ENCODE measurements at regions not wholly inside any gene's neighbourhood (a gene's known extent, or its start where the extent isn't known, plus 50 kb on each side); places are given as distances from the start of the nearest gene placed in this dataset.

- ChIA-PET CTCF (no interaction called here), POLR2A (no interaction called here)
- ATAC-seq (replicated peaks in 1 of 4) (no peak), DNase-seq (no peak)
- no peak overlapping the region for H3K4me3 ChIP-seq (ENCODE audit: control insufficient read depth in 1 of 2, extremely low read depth in 1 of 2, low read length in 1 of 2)
- H3K27me3 Mint-ChIP-seq, result peaks cover 2 to 7% of the 10 kb centered on the region in 2 donors
- no peaks in the 10 kb centered on the region for H3K36me3 Mint-ChIP-seq
- no peak overlapping the region for H3K27ac ChIP-seq (ENCODE audit: low read length)
- H3K9me3 ChIP-seq, result no peaks in the 10 kb centered on the region
- no peaks in the 10 kb centered on the region for H3K4me1 ChIP-seq (ENCODE audit: control insufficient read depth in 1 of 2, extremely low read depth in 1 of 2, insufficient read depth in 2 of 2, low read length in 2 of 2)
- H3K36me3 ChIP-seq (ENCODE audit: control insufficient read depth in 2 of 2, extremely low read depth in 1 of 2, insufficient read depth in 1 of 2, low read length in 1 of 2), result no peaks in the 10 kb centered on the region
- no peak overlapping the region for H3K27ac Mint-ChIP-seq
- peaks cover 0 to 23% of the 10 kb centered on the region in 2 experiments for H3K27me3 ChIP-seq (replicated peaks in 1 of 2; ENCODE audit: control insufficient read depth in 2 of 2, extremely low read depth in 1 of 2, insufficient read depth in 2 of 2, low read length in 1 of 2)
- no peak overlapping the region for H3K4me3 Mint-ChIP-seq
- WGBS (ENCODE audit: insufficient coverage), result 87% methylated on average over 3 of the region's 7 CpGs
- H3K9me3 Mint-ChIP-seq, result no peaks in the 10 kb centered on the region
- no peaks in the 10 kb centered on the region for H3K4me1 Mint-ChIP-seq
These were observed 314.2 kb upstream of the CCL2 start for GRCh38 chr17:33940769-33941370.

- peaks cover 2 to 7% of the 10 kb centered on the region in 2 donors for H3K27me3 Mint-ChIP-seq
- no peaks in the 10 kb centered on the region for H3K4me1 Mint-ChIP-seq
- POLR2A ChIA-PET, result no interaction called here
These were observed 313.3 kb upstream of the CCL2 start for GRCh38 chr17:33941744-33942143.

GRCh38 chr17:33942414-33942813, 312.7 kb upstream of the CCL2 start:
- ChIA-PET CTCF (no interaction called here), POLR2A (no interaction called here)
- peaks cover 2 to 7% of the 10 kb centered on the region in 2 donors for H3K27me3 Mint-ChIP-seq
- Histone ChIP-seq H3K27me3 (replicated peaks in 1 of 2; ENCODE audit: control insufficient read depth in 2 of 2, extremely low read depth in 1 of 2, insufficient read depth in 2 of 2, low read length in 1 of 2) (peaks cover 0 to 16% of the 10 kb centered on the region in 2 experiments), H3K4me3 (ENCODE audit: control insufficient read depth in 1 of 2, extremely low read depth in 1 of 2, low read length in 1 of 2) (no peak overlapping the region), H3K27ac (ENCODE audit: low read length) (no peak overlapping the region), H3K9me3 (no peaks in the 10 kb centered on the region), H3K4me1 (ENCODE audit: control insufficient read depth in 1 of 2, extremely low read depth in 1 of 2, insufficient read depth in 2 of 2, low read length in 2 of 2) (no peaks in the 10 kb centered on the region), H3K36me3 (ENCODE audit: control insufficient read depth in 2 of 2, extremely low read depth in 1 of 2, insufficient read depth in 1 of 2, low read length in 1 of 2) (no peaks in the 10 kb centered on the region)
- 28% methylated on average over 2 of the region's 4 CpGs for WGBS (ENCODE audit: insufficient coverage)
- no peak overlapping the region for H3K27ac Mint-ChIP-seq
- no peaks in the 10 kb centered on the region for H3K4me1 Mint-ChIP-seq
- ATAC-seq (replicated peaks in 1 of 4) (no peak), DNase-seq (no peak)
- H3K4me3 Mint-ChIP-seq, result no peak overlapping the region
- H3K36me3 Mint-ChIP-seq, result no peaks in the 10 kb centered on the region
- no peaks in the 10 kb centered on the region for H3K9me3 Mint-ChIP-seq

More at GRCh38 chr17:33941744-33942143, 313.3 kb upstream of the CCL2 start:
- H3K36me3 Mint-ChIP-seq, result no peaks in the 10 kb centered on the region
- no peak overlapping the region for H3K4me3 Mint-ChIP-seq
- Histone ChIP-seq H3K36me3 (ENCODE audit: control insufficient read depth in 2 of 2, extremely low read depth in 1 of 2, insufficient read depth in 1 of 2, low read length in 1 of 2) (no peaks in the 10 kb centered on the region), H3K9me3 (no peaks in the 10 kb centered on the region), H3K4me3 (ENCODE audit: control insufficient read depth in 1 of 2, extremely low read depth in 1 of 2, low read length in 1 of 2) (no peak overlapping the region), H3K27ac (ENCODE audit: low read length) (no peak overlapping the region), H3K4me1 (ENCODE audit: control insufficient read depth in 1 of 2, extremely low read depth in 1 of 2, insufficient read depth in 2 of 2, low read length in 2 of 2) (no peaks in the 10 kb centered on the region), H3K27me3 (replicated peaks in 1 of 2; ENCODE audit: control insufficient read depth in 2 of 2, extremely low read depth in 1 of 2, insufficient read depth in 2 of 2, low read length in 1 of 2) (peaks cover 0 to 19% of the 10 kb centered on the region in 2 experiments)
- no peak overlapping the region for H3K27ac Mint-ChIP-seq
- DNase-seq, result no peak
- no peak for ATAC-seq (replicated peaks in 1 of 4)
- H3K9me3 Mint-ChIP-seq, result no peaks in the 10 kb centered on the region
- WGBS (ENCODE audit: insufficient coverage), result 62% methylated on average over 4 of the region's 6 CpGs
- CTCF ChIA-PET, result no interaction called here

- no peaks in the 10 kb centered on the region for H3K36me3 Mint-ChIP-seq
- CTCF ChIA-PET, result no interaction called here
These were observed 310.7 kb upstream of the CCL2 start for GRCh38 chr17:33944412-33944811.

GRCh38 chr17:33944826-33945225, 310.3 kb upstream of the CCL2 start:
- DNase-seq (no peak), ATAC-seq (replicated peaks in 1 of 4) (no peak)
- H3K4me1 Mint-ChIP-seq, result no peaks in the 10 kb centered on the region
- peaks cover 0 to 9% of the 10 kb centered on the region in 2 experiments for H3K27me3 ChIP-seq (replicated peaks in 1 of 2; ENCODE audit: control insufficient read depth in 2 of 2, extremely low read depth in 1 of 2, insufficient read depth in 2 of 2, low read length in 1 of 2)
- ChIA-PET CTCF (no interaction called here), POLR2A (no interaction called here)
- no peaks in the 10 kb centered on the region for H3K36me3 ChIP-seq (ENCODE audit: control insufficient read depth in 2 of 2, extremely low read depth in 1 of 2, insufficient read depth in 1 of 2, low read length in 1 of 2)
- no peaks in the 10 kb centered on the region for H3K9me3 ChIP-seq
- H3K4me3 ChIP-seq (ENCODE audit: control insufficient read depth in 1 of 2, extremely low read depth in 1 of 2, low read length in 1 of 2), result no peak overlapping the region
- H3K27ac ChIP-seq (ENCODE audit: low read length), result no peak overlapping the region
- H3K27ac Mint-ChIP-seq, result no peak overlapping the region
- peaks cover 2 to 7% of the 10 kb centered on the region in 2 donors for H3K27me3 Mint-ChIP-seq
- H3K4me1 ChIP-seq (ENCODE audit: control insufficient read depth in 1 of 2, extremely low read depth in 1 of 2, insufficient read depth in 2 of 2, low read length in 2 of 2), result no peaks in the 10 kb centered on the region
- H3K9me3 Mint-ChIP-seq, result no peaks in the 10 kb centered on the region
- H3K4me3 Mint-ChIP-seq, result no peak overlapping the region
- no peaks in the 10 kb centered on the region for H3K36me3 Mint-ChIP-seq
- whole genome bisulfite sequencing (ENCODE audit: insufficient coverage), result no CpG with 5 or more reads among the region's 2 CpGs

More at GRCh38 chr17:33944412-33944811, 310.7 kb upstream of the CCL2 start:
- Histone ChIP-seq H3K36me3 (ENCODE audit: control insufficient read depth in 2 of 2, extremely low read depth in 1 of 2, insufficient read depth in 1 of 2, low read length in 1 of 2) (no peaks in the 10 kb centered on the region), H3K4me3 (ENCODE audit: control insufficient read depth in 1 of 2, extremely low read depth in 1 of 2, low read length in 1 of 2) (no peak overlapping the region), H3K4me1 (ENCODE audit: control insufficient read depth in 1 of 2, extremely low read depth in 1 of 2, insufficient read depth in 2 of 2, low read length in 2 of 2) (no peaks in the 10 kb centered on the region), H3K27me3 (replicated peaks in 1 of 2; ENCODE audit: control insufficient read depth in 2 of 2, extremely low read depth in 1 of 2, insufficient read depth in 2 of 2, low read length in 1 of 2) (peaks cover 0 to 9% of the 10 kb centered on the region in 2 experiments), H3K9me3 (no peaks in the 10 kb centered on the region), H3K27ac (ENCODE audit: low read length) (no peak overlapping the region)
- no peak for DNase-seq
- POLR2A ChIA-PET, result no interaction called here
- 62% methylated on average over 4 of the region's 4 CpGs for WGBS (ENCODE audit: insufficient coverage)
- H3K9me3 Mint-ChIP-seq, result no peaks in the 10 kb centered on the region
- ATAC-seq (replicated peaks in 1 of 4), result no peak
- H3K27me3 Mint-ChIP-seq, result peaks cover 2 to 7% of the 10 kb centered on the region in 2 donors
- no peak overlapping the region for H3K4me3 Mint-ChIP-seq
- H3K27ac Mint-ChIP-seq, result no peak overlapping the region
- H3K4me1 Mint-ChIP-seq, result no peaks in the 10 kb centered on the region

- H3K27ac Mint-ChIP-seq, result no peak overlapping the region
- POLR2A ChIA-PET, result no interaction called here
- no peaks in the 10 kb centered on the region for H3K9me3 Mint-ChIP-seq
- no peak for DNase-seq
- no peaks in the 10 kb centered on the region for H3K4me1 Mint-ChIP-seq
- H3K27ac ChIP-seq (ENCODE audit: low read length), result no peak overlapping the region
- H3K4me3 ChIP-seq (ENCODE audit: control insufficient read depth in 1 of 2, extremely low read depth in 1 of 2, low read length in 1 of 2), result no peak overlapping the region
- no peaks in the 10 kb centered on the region for H3K36me3 Mint-ChIP-seq
- no peaks in the 10 kb centered on the region for H3K4me1 ChIP-seq (ENCODE audit: control insufficient read depth in 1 of 2, extremely low read depth in 1 of 2, insufficient read depth in 2 of 2, low read length in 2 of 2)
- WGBS (ENCODE audit: insufficient coverage), result 60% methylated on average over 2 of the region's 6 CpGs
- ATAC-seq (replicated peaks in 1 of 4), result no peak
- CTCF ChIA-PET, result no interaction called here
- peaks cover 0 to 11% of the 10 kb centered on the region in 2 experiments for H3K27me3 ChIP-seq (replicated peaks in 1 of 2; ENCODE audit: control insufficient read depth in 2 of 2, extremely low read depth in 1 of 2, insufficient read depth in 2 of 2, low read length in 1 of 2)
- H3K27me3 Mint-ChIP-seq, result peaks cover 2 to 7% of the 10 kb centered on the region in 2 donors
- no peaks in the 10 kb centered on the region for H3K36me3 ChIP-seq (ENCODE audit: control insufficient read depth in 2 of 2, extremely low read depth in 1 of 2, insufficient read depth in 1 of 2, low read length in 1 of 2)
- H3K4me3 Mint-ChIP-seq, result no peak overlapping the region
- H3K9me3 ChIP-seq, result no peaks in the 10 kb centered on the region
These were observed 309.2 kb upstream of the CCL2 start for GRCh38 chr17:33945646-33946546.
